SK-N-SH (cell line): ENCODE measurements at regions not wholly inside any gene's neighbourhood (a gene's known extent, or its start where the extent isn't known, plus 50 kb on each side); places are given as distances from the start of the nearest gene placed in this dataset.

Experiments used
- CTCF ChIA-PET: fragments of 300-600, 350-600 bp; formaldehyde crosslinking; extraction: SDS; loops from one replicate; lab custom pipeline; 2021; lab: Yijun Ruan, JAX
- POLR2A ChIA-PET: fragments of 350-600 bp; sonication (Branson Sonifier 250); formaldehyde crosslinking; extraction: SDS; loops from one replicate; lab custom pipeline; 2020; ENCODE audit warnings: antibody characterized with exemption, inconsistent platforms; lab: Yijun Ruan, JAX
- DNase-seq: peaks from one replicate; pipeline ENCODE4 v3.0.0; 2012
- H2AFZ ChIP-seq: fragments of 200-600 bp; sonication (generic); 2 replicates; pipeline ENCODE4 v1.8.1; 2016; ENCODE audit warnings: antibody characterized with exemption, mild to moderate bottlenecking, low read depth
- H3F3A ChIP-seq: fragments of 200-600 bp; sonication (generic); replicated peaks from 2 replicates; pipeline ENCODE3; 2016; ENCODE audit warnings: antibody characterized with exemption, mild to moderate bottlenecking; ENCODE audit not compliant: insufficient read depth
- H3K27ac ChIP-seq, 2 experiments: fragments of 200-500 bp in 1 of 2; fragments of 200-600 bp in 1 of 2; sonication (Bioruptor generic) in 1 of 2; sonication (generic), shearing (Covaris generic) in 1 of 2; 2 replicates each; pipeline versions ENCODE4 v1.5.1 to v1.6.1; 2014 to 2016; ENCODE audit warnings: low read depth in 2 of 2, inconsistent platforms in 1 of 2, low read length in 1 of 2, mild to moderate bottlenecking in 1 of 2, mixed read lengths in 1 of 2
- H3K27me3 ChIP-seq: fragments of 200-600 bp; sonication (generic), shearing (Covaris generic); 2 replicates; pipeline ENCODE4 v1.6.1; 2016; ENCODE audit warnings: mixed run types; ENCODE audit not compliant: insufficient read depth
- H3K36me3 ChIP-seq, 2 experiments: fragments of 200-500 bp in 1 of 2; fragments of 200-600 bp in 1 of 2; sonication (Bioruptor generic) in 1 of 2; sonication (generic) in 1 of 2; replicated peaks in 1 of 2; 2 replicates each; pipeline versions ENCODE3 to v1.5.1; 2014 to 2016; ENCODE audit warnings: low read length in 1 of 2, mild to moderate bottlenecking in 1 of 2; ENCODE audit not compliant: insufficient read depth in 2 of 2, control insufficient read depth in 1 of 2
- H3K4me1 ChIP-seq, 2 experiments: fragments of 200-500 bp in 1 of 2; fragments of 200-600 bp in 1 of 2; sonication (Bioruptor generic) in 1 of 2; sonication (generic), shearing (Covaris generic) in 1 of 2; 2 replicates each; pipeline versions ENCODE4 v1.5.1 to v1.6.1; 2014 to 2016; ENCODE audit warnings: low read depth in 1 of 2, low read length in 1 of 2, mixed run types in 1 of 2; ENCODE audit not compliant: insufficient read depth in 2 of 2, control insufficient read depth in 1 of 2
- H3K4me2 ChIP-seq: fragments of 200-600 bp; sonication (generic), shearing (Covaris generic); 2 replicates; pipeline ENCODE4 v1.6.1; 2017; ENCODE audit warnings: mixed run types
- H3K4me3 ChIP-seq, 2 experiments: fragments of 200-500 bp in 1 of 2; fragments of 200-600 bp in 1 of 2; sonication (Bioruptor generic) in 1 of 2; sonication (generic), shearing (Covaris generic) in 1 of 2; 2 replicates each; pipeline versions ENCODE4 v1.5.1 to v1.8.1; 2014 to 2016; ENCODE audit warnings: low read depth in 2 of 2, inconsistent platforms in 1 of 2, low read length in 1 of 2, mild to moderate bottlenecking in 1 of 2, mixed read lengths in 1 of 2, moderate library complexity in 1 of 2
- H3K79me2 ChIP-seq: fragments of 200-600 bp; sonication (generic); 2 replicates; pipeline ENCODE4 v1.8.1; 2017; ENCODE audit warnings: mild to moderate bottlenecking; ENCODE audit not compliant: insufficient read depth
- H3K9ac ChIP-seq: fragments of 200-600 bp; sonication (generic); 2 replicates; pipeline ENCODE4 v1.6.1; 2017; ENCODE audit warnings: mixed run types
- H3K9me2 ChIP-seq: fragments of 200-600 bp; sonication (generic); 2 replicates; pipeline ENCODE4 v1.6.1; 2017; ENCODE audit warnings: mixed run types
- H3K9me3 ChIP-seq: fragments of 200-600 bp; sonication (generic); 2 replicates; pipeline ENCODE4 v1.6.1; 2017; ENCODE audit warnings: mixed run types, mild to moderate bottlenecking, moderate library complexity
- H4K20me1 ChIP-seq: fragments of 200-600 bp; sonication (generic); 2 replicates; pipeline ENCODE4 v1.6.1; 2017; ENCODE audit warnings: mild to moderate bottlenecking, mixed run types; ENCODE audit not compliant: insufficient read depth
- CHD2 ChIP-seq: fragments of 150-350 bp; IDR thresholded peaks from 2 replicates; pipeline ENCODE4 v1.6.1; 2018; ENCODE audit warnings: low read length; ENCODE audit not compliant: partially characterized antibody
- FOXM1 ChIP-seq: IDR thresholded peaks from 2 replicates; pipeline ENCODE4 v1.4.0; 2012; ENCODE audit warnings: low read depth, mild to moderate bottlenecking
- MXI1 ChIP-seq: IDR thresholded peaks from 2 replicates; pipeline ENCODE4 v1.6.1; 2012; ENCODE audit warnings: mild to moderate bottlenecking, low read depth, low read length, improper control_type of control experiment
- USF1 ChIP-seq: IDR thresholded peaks from 2 replicates; pipeline ENCODE4 v1.4.0; 2012; ENCODE audit warnings: low read depth, borderline replicate concordance
- WGBS: methylation state at CpG from one replicate; pipeline ENCODE4 v1.1.6; 2017; ENCODE audit warnings: low lambda C conversion rate; 5-methylcytosine and 5-hydroxymethylcytosine counted together

- no peaks in the 10 kb centered on the region for H3K9me2 ChIP-seq
- no peak overlapping the region for H2AFZ ChIP-seq
- H3K79me2 ChIP-seq = no peaks in the 10 kb centered on the region
- no peak overlapping the region for H3K4me2 ChIP-seq
- no peak overlapping the region for H3K9ac ChIP-seq
- no peaks in the 10 kb centered on the region for H3F3A ChIP-seq
- H3K27ac ChIP-seq = peak overlapping the region in 1 of 2 experiments; percentile 99; a peak in 2 of 4 replicates
- DNase-seq = no peak
- H4K20me1 ChIP-seq = no peaks in the 10 kb centered on the region
- POLR2A ChIA-PET = no interaction called here
- H3K27me3 ChIP-seq = no peaks in the 10 kb centered on the region
- no peaks in the 10 kb centered on the region for H3K36me3 ChIP-seq
- CTCF ChIA-PET = interaction anchor here (1.3 to 1.5 kb wide), 2 partner anchors 206 to 289 kb away, joined by 5 read pairs; no protein-coding TSS in a partner anchor
- TF ChIP-seq MXI1 = no peak
- H3K9me3 ChIP-seq = no peaks in the 10 kb centered on the region
- 42% methylated on average over 6 of the region's 6 CpGs for WGBS
- peaks cover 0 to 42% of the 10 kb centered on the region in 2 experiments; a peak in 2 of 4 replicates for H3K4me1 ChIP-seq
- no peak overlapping the region for H3K4me3 ChIP-seq
These were observed 278.6 kb upstream of the KLF3 start for GRCh38 chr4:38385093-38386004.

GRCh38 chr4:38386005-38386551 lies 277.9 kb upstream of the KLF3 start:
- POLR2A ChIA-PET = no interaction called here
- no peaks in the 10 kb centered on the region for H4K20me1 ChIP-seq
- H3K79me2 ChIP-seq = no peaks in the 10 kb centered on the region
- no peak overlapping the region for H3K9ac ChIP-seq
- H3K4me3 ChIP-seq = no peak overlapping the region
- H3K27ac ChIP-seq = no peak overlapping the region; a peak in 1 of 4 replicates
- H3K27me3 ChIP-seq = no peaks in the 10 kb centered on the region
- no peaks in the 10 kb centered on the region for H3K9me3 ChIP-seq
- 28% methylated on average over 2 of the region's 2 CpGs for WGBS
- TF ChIP-seq FOXM1 (no peak), USF1 (no peak)
- TF ChIP-seq, all 33 proteins: peak for 0
- no peak for DNase-seq
- Histone ChIP-seq H3F3A (no peaks in the 10 kb centered on the region), H3K36me3 (no peaks in the 10 kb centered on the region), H3K4me2 (no peak overlapping the region), H3K4me1 (peaks cover 0 to 39% of the 10 kb centered on the region in 2 experiments; a peak in 2 of 4 replicates), H3K9me2 (no peaks in the 10 kb centered on the region), H2AFZ (no peak overlapping the region)
- CTCF ChIA-PET = no interaction called here

- H3K4me3 ChIP-seq = no peak overlapping the region
- TF ChIP-seq MXI1 = no peak
- TF ChIP-seq CHD2 = no peak
- H3K27me3 ChIP-seq = no peaks in the 10 kb centered on the region
- no peaks in the 10 kb centered on the region for H3K36me3 ChIP-seq
- H2AFZ ChIP-seq = no peak overlapping the region
- peaks cover 0 to 35% of the 10 kb centered on the region in 2 experiments; a peak in 2 of 4 replicates for H3K4me1 ChIP-seq
- WGBS = 44% methylated on average over 2 of the region's 2 CpGs
- no peak overlapping the region for H3K9ac ChIP-seq
- CTCF ChIA-PET = interaction anchor here (0.6 to 1.0 kb wide), 2 partner anchors 67 to 207 kb away, joined by 3 to 5 read pairs; no protein-coding TSS in a partner anchor
- H4K20me1 ChIP-seq = no peaks in the 10 kb centered on the region
- no peaks in the 10 kb centered on the region for H3K9me2 ChIP-seq
- H3K9me3 ChIP-seq = no peaks in the 10 kb centered on the region
- H3K4me2 ChIP-seq = no peak overlapping the region
- peak overlapping the region in 1 of 2 experiments; percentile 73; a peak in 2 of 4 replicates for H3K27ac ChIP-seq
- POLR2A ChIA-PET = no interaction called here
- no peaks in the 10 kb centered on the region for H3F3A ChIP-seq
- H3K79me2 ChIP-seq = no peaks in the 10 kb centered on the region
- DNase-seq = no peak
These were observed 277.3 kb upstream of the KLF3 start for GRCh38 chr4:38386654-38387188.
